HG03135 (cell line): ENCODE measurements at regions not wholly inside any gene's neighbourhood (a gene's known extent, or its start where the extent isn't known, plus 50 kb on each side); places are given as distances from the start of the nearest gene placed in this dataset.
"Not testable (repeated sequence)": the region's sequence is repeated elsewhere in the genome, so short reads cannot be mapped to it uniquely, and the experiment has no call there.

ENCODE experiments used
- ATAC-seq: cut with Tn5 transposase; IDR thresholded peaks from one replicate; pipeline ENCODE4 v1.9.1; 2021; ENCODE audit warnings: mild to moderate bottlenecking, moderate library complexity; ENCODE audit not compliant: unreplicated experiment

DNA sequence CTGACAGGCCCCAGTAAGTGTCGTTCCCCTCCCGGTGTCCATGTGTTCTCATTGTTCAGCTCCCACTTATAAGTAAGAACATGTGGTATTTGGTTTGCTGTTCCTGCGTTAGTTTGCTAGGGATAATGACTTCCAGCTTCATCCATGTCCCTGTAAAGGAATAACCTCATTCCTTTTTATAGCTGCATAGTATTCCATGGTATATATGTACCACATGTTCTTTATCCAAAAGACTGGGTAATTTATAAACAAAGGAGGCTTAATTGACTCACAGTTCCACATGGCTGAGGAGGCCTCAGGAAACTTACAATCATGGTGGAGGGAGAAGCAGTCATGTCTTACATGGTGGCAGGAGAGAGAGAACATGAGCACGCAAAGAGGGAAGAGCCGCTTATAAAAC, 79.6 kb upstream of the CACUL1 start:
- ATAC-seq = not testable (repeated sequence)

DNA sequence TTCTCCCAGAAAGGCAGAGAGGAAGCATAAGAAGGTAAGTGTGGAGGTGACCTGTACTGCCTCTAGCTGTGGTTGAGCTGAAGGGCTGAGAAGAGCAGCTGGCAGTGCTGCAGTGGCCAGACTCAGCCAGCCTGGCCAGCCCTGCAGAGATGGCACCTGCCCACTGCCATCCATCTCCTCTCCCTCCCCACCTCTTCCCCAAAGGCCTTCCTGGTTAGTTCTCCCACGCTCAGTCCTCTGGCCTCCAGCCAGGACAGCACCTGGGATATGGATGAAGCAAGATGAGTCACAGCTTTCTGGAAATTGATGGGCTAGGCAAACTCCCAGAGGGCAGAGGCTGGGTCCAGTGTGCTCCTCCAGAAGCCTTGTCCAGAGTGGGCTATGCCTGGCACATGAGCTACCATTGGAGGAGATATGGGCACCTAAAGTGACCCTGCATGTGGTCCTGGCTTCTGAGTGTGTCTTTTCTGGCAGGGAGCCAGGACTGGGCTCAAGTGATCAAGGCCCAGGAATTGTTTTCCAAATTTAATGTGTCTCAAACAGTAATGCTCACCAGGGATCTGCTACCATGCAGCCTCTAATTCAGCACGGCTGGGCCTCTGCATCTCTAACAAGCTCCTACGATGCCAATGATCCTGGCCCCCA, 81.0 kb upstream of the CACUL1 start:
- ATAC-seq = no peak

DNA sequence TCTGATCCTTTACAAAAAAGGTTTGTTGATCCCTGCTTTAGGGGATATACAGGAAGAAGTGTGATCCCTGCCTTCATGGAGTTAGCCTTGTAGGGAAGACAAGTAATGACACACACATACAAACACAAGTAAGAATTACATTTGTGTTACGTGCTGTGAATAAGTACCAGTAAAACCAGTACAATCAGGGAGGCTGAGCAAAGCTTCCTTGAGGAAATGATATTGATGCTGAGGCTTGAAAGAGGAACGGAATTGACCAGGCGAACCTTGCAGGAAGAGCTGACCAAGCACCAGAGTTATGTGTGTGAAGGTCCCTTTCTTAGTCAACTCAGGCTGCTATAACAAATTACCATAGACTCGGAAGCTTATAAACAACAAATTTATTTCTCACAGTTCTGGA, 83.6 kb upstream of the CACUL1 start:
- no peak for ATAC-seq

DNA sequence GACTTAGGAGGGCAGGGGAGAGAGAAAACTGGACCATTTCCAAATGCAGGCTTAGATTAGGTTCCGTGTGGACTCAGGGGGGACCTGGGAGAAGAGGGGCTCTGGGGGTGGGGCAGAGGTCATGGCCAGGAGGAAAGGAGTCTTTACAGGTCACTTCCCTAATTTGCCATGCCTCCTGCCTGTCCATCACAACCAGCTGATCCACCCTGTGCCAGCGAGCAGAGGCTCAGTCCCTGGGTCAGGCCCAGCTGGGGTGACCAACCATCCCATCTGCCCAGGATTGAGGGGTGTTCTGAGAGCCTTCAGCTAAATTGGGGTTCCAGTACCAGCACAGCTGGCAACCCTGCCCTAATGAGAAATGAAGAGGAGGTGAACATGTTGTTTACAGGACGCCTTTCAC, 84.6 kb upstream of the CACUL1 start:
- ATAC-seq = no peak

DNA sequence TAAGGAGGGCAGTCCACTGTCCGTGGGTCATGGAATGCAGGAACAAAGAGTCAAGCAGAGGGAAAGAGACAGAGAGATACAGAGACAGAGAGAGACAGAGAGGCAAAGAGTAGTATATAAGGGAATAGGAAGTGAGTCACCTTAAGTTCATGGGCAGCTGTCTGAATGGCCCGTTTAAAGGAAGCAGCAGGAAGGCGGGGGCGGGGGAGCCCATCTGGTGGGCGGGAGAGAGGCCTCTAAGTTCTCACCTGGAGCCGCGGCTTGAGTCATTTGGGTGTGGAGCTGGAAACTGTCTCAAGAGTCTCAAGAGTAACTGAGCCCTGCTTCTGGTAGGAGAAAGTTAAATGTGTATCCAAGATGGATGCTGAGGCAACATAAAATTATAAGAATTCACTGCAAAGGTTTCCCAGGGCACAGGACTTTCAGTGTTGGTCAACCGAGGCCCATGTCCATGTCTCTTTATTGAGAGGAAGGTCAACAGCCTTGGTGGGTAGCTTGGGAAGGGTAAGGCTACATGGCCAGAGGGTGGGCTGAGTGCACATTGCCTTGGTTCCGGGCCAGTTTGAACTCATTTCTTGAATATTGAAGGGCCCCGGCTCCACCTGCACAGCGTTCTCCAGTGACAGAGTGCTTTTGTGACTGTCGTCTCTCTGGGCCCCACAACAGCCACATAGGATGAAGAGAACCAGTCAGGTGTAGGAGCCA, 85.5 kb upstream of the CACUL1 start:
- ATAC-seq = no peak

DNA sequence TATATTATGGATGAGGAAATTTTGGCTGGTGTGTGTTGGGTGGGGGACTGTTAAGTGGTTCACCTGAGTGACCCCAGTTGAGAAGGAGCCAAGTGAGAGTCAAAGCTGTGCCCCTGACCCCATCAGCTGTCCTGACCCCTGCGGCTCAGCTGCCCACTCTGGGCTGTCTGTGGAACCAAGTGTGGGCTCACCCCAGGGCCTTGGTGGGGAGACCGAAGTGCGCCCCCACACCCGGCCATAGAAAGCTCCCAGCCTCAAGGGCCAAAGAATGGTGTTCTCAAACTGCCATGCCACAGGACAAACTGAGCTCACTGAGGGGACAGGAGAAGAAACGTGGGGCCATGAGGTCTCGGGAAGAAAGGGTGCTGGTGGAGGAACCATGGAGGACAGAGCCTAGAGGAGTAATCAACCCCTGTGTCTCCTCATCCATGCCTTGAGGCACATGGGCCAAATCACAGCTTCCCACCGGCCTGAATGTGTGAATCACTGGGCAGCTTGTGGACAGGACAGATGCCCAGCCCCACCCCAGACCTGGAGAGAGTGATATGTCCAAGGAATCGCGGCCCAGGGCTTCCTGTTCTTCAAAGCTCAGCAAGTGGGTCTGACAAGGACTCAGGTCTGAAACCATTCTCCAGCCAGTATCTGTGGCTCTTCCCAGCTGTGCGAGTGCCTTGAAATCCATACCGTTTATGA, 86.2 kb upstream of the CACUL1 start:
- no peak for ATAC-seq

DNA sequence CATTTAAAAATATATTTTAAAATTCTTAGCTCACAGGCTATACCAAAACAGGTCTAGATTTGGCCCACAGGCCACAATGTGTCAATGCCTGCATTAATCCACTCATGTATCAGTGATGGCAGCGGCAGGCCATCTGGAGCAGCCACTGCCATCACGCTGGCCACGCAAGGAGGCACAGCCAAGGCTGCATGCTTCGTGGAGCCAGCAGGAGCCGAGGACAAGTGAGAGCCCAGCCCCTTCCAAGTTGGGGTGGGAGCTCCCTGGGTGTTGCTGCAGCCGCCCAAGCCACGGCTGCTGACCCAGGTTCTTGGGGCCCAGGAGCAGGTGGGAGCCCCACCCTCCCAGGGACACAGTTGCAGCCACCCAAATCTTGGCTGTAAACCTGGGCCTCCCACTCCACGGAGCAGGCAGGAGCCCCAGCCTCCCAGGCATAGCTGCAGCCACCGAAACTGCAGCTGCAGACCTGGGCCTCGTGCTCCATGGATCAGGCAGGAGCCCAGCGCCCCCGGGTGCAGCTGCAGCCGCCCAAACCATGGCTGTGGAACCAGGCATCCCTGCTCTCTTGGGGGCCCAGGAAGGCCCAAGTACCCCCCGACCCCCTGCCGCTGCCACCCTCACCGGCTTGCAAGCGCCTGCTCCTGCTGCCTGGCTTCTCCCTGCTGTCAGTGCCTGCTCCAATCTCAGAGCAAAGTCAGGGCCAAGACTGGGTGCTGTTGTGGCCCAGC, 87.3 kb upstream of the CACUL1 start:
- no peak for ATAC-seq

DNA sequence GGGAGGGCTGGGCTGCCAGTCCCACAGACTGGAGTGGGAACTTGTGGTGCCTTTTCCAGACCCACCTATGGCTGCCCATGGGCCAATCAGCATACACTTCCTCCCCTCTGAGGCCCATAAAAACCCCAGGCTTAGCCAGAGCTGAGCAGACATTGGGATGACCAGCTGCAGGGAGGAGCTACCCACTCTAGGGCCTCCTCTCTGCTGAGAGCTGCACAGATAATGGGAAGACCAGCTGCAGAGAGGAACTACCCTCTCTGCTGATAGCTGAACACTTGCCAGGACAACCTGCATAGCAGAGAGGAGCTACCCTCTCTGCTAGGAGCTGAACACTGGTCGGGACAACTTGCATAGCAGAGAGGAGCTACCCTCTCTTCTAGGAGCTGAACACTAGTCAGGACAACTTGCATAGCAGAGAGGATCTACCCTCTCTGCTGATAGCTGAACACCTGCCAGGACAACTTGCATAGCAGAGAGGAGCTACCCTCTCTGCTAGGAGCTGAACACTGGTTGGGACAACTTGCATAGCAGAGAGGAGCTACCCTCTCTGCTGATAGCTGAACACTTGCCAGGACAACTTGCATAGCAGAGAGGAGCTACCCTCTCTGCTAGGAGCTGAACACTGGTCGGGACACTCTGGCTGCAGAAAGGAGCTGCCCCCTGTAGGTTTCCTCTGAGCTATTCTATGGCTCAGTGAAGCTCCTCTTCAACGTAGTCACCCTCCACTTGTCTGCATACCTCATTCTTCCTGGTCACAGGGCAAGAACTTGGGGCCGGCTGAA, 88.3 kb upstream of the CACUL1 start:
- ATAC-seq = no peak

DNA sequence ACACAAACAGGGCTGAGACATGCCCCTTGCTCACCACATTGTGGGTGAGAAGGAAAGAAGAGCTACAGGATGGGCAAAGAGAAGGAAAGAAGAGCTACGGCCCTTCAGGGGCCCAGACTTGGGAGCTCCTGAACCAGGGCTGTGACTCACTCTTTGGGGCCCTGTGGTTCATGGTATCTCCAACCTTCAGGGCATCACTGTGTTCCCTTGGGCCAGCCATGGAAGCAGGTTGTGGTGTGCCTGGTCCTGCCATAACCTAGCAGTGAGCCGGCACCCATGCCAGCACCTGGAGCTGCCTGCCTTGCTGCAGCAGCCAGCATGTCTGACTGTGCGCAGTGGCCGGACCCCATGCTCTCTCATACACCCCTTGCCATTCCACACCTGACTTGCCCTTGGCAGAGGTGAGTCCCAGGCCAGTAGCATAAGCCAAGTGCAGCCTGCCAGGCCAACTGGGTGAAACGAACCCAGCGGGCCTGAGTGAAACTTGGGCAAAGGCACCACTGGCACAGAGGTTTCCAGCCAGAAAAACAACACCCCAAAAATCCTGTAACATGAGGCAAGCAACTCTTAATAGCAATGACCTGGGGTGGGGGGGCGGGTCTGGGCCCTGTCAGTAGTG, 89.0 kb upstream of the CACUL1 start:
- no peak for ATAC-seq

DNA sequence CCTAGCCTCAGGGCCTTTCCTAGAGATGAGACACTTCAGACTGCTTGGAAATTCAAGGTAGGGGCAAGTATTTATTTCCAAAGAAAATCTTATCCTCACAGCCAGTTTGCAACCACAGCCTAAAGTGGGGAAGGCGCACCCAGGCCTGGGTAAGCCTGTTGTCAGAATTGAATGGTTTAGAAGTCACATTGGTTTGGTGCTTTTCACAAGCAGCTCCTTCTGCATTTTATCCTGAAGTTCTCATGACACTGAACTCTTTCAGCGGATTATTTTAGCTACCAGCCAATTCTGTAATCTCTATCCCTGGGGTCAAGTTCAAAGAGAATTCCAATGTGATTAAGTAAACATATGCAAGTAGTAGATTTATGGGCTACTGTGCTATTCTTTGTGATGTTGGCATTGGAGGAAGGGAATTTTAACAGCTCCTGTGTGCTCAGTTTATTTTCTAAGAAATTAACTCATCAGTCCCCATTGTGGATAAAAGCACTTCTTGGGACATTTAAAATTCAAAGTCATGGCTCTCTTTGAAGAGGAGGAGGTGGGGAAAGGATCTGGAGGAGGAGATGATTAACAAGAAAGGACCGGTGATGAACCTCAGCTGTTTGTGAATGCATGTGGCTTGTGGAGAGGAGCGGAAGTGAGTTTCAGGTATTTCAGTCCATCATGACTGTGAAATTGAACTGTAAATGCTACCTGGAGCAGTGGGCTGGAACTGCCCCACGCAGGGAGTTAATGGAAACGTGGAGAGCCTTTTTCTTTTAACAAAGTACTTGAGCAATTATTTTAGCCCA, 90.2 kb upstream of the CACUL1 start:
- ATAC-seq = no peak

DNA sequence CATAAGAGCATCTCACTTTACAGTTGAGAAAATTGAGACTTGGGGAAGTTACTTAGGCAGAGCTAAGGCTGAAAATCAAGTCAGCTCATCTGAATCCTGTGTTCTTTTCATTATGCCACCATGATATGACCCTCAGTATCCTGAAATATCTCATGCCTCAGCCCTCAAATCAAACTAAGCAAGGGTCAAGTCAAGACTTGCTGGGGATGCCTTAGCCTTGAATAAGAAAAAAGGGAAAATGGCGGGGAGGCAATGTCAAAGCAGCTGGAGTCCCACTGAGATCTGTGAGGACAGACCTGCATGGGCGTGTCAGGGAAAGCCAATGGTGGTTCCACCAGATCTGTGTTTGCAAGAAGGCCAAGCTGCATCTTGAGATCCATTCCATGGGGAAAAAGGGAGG, 91.0 kb upstream of the CACUL1 start:
- ATAC-seq = no peak

DNA sequence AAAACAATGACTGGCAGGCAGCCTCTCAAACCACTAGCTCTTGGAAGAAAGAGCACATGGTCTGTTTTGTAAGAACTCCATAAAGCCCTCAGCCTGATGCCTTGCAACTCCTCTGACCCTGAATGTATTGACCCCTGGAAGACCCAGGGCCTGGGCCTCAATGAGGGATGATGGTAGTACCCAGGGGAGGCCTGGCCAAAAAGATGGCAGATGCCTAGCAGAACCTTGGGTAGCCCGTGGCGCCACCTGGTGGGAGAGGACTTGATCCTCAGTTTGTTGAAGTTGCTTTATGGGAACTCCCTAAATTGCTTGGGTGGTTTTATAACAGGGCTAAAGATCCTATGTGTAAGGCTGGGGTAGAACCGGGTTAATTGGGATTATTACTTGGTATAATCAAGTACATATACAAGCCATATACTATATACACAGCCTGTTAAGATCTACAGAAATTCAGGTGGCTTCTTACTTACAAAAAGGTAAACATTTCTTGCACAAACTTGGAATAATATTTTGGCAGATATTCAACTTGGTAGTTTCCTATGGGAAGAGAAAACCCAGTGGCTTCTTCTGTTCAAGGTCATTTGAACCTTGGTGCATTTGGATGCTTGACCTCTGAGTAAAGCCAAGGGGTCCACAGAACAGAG, 95.8 kb upstream of the CACUL1 start:
- ATAC-seq = no peak

DNA sequence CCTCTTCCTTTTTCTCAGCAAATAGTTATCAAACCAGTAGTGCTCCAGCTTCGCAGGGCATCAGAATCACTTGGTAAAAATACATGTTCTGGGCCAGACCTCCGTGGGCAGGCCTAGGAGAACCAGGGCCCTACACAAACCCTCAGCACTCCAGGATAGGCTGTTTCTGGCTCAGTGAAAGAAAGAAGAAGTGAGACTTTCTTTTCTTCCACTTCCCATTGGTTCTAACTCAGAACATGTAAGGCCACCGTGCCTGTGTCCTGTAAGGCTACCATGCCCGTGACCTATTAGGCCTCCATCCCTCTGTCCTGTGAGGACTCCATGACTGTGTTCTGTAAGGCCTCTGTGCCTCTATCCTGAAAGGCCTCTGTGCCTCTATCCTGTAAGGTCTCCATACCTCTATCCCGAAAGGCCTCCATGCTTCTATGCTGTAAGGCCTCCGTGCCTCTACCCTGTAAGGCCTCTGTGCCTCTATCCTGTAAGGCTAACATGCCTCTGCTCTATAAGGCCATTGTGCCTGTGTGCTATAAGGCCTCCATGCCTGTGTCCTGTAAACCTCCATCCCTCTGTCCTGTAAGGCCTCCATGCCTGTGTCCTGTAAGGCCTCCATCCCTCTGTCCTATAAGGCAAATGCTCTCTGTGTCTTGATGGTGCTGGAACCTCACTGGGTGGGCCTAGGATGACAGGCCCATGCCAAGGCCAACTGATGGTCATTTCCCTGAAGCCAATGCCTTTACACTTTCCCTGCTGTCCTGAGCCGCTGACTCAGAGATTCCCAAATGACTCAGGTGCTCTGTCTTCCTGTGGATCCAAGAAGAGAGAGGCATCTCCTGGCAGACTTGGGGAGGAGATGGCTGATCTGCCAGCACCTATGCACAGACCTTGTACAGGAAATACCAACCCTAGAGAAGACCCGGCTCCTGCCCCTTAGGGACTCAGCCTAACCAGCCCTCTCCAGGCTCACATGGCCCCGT, 96.6 kb upstream of the CACUL1 start:
- peak; percentile 67 for ATAC-seq

DNA sequence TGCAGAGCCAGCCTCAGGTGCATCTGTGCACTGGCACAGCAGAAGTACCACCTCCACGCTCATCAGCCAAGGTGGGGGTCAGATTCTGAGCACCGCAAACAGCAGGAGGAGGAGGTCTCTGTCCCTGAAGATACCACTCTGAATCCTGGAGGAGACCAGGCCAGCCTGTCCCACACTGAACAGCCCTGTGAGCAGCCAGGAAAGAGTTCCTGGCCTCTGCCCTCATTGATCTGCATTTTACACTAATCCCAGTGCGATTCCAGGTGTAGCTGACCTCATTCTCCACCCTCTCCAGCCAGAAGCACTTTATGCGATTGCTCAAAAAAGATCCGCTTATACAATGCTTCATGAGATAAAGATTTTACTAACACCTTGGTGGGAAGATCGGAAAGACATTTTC, 99.1 kb upstream of the CACUL1 start:
- ATAC-seq = no peak

DNA sequence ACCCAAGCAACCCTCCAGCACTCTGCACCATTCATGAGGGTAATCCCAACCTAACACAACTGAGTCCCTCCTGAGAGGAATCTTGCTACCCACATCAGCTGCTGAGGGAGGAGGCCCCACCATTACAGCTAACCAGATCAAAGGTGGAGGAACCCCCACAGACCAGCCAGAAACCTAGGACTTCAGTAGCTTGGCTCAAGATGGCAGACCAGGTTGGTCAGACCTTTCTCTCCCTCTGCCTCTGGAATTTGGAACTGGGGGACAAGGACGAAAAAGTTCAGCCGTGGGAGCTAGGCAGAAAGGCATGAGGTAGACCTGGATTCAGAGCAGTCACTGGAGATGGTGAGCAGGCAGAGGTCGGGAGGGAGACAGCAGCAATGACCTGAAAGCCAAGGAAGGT, 101.3 kb upstream of the CACUL1 start:
- no peak for ATAC-seq

DNA sequence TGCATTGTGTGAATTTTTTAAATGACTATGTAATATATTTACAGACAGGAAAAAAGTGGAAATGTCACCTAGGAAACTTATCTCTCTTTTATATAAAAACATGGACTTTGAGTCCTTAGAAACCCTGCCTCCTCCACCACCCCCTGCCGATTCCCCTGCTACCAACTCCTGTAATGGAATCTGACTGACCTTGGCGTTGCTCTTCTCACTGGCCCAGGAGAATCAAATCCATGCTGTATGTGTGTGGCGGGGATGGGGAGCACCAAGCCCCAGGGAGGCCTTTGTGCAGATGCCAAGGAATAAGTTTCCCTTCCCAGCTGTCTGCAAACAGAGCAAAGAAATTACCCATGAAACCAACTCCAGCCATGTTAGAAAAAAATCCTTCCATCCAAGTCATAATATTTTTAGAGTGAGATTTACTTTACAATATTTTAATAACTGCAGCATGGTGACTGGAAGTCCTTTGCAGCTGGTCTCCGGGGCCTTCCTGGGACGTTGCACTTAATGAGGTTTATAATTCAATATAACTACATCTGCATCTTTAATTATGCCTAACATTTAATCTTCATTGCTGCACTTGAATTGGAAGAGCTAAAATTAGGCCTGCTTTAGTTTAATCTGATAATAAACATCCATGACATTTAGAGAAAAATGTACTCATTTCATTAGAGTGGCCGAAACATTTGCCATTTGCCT, 111.4 kb upstream of the CACUL1 start:
- ATAC-seq = no peak

DNA sequence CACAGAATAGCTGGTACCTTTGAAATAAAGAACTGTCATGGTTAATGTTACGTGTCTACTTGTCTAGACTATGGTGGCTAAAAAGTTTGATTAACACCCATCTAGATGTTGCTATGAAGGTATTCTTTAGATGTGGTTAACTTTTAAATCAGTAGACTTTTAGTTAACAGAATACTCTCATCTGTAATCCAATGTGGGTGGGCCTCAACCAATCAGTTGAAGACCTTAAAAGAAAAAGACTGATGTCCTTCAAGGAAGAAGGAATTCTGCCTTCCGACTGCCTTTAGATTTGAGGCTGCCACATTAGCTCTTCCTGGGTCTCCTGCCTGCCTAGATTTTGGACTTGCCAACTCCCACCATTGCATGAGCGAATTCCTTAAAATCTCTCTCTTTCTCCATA, 113.0 kb upstream of the CACUL1 start:
- ATAC-seq = no peak
